GM21723 (cell line): ENCODE measurements at regions not wholly inside any gene's neighbourhood (a gene's known extent, or its start where the extent isn't known, plus 50 kb on each side); places are given as distances from the start of the nearest gene placed in this dataset.

Experiments used
- ATAC-seq: cut with Tn5 transposase; IDR thresholded peaks from one replicate; pipeline ENCODE4 v1.9.1; 2021; ENCODE audit warnings: mild to moderate bottlenecking, moderate library complexity; ENCODE audit not compliant: unreplicated experiment

DNA sequence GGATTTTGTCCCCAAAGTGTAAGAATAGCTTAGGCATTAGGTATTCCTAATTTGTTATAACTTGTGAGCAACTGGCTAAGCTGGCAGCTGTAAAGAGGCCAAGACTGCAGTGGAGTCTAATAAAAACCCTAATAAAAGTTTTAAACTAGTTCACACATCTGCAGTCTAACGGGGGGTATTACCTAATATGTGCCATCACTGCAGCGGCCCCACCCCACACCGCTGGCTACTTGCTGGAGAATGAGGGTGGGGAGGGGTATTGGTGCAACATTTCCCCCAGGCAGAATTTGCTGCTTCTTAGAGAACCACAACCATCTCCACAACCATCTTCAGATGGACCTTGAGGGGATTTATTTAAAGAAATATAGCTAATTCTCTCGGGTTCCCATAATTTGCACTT, 135.0 kb downstream of the ZC3H11B start:
- no peak for ATAC-seq

DNA sequence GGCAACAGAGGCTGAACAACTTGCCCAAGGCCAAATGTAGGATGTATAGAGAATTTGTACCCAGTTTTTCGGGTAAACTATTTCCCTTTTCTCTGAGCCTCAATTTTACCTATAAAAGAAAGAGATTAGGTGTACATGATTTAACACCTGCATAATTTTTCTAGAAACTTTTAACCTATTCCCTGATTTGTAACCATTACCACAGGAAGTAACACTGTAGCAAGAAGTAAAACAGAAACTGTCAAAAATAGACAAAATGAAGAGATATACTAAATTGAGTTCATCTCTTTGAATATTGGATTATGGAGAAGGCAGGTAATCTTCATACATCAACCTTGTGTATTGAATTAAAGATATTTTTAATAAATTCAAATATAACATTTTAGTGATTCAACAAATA, 136.2 kb downstream of the ZC3H11B start:
- peak; percentile 48 for ATAC-seq

DNA sequence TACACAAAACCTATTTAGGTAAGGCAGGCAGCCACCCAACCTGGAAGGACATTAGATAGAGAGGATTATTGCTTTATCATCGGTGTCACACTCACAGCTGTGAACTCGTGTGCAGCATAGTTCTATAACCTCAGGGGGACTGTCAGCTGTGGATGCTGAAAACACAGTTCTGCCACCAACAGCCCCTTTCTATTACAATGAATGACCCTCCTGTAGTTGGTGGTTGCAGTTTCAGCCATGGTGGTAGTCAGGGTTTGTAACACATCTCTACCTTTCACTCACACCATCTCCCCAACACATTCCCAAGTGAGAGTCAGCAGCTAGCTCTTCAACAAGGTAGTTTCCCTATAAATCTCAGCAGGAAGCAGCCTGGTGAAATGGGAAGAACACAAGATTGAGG, 136.8 kb downstream of the ZC3H11B start:
- ATAC-seq, result peak; percentile 77

DNA sequence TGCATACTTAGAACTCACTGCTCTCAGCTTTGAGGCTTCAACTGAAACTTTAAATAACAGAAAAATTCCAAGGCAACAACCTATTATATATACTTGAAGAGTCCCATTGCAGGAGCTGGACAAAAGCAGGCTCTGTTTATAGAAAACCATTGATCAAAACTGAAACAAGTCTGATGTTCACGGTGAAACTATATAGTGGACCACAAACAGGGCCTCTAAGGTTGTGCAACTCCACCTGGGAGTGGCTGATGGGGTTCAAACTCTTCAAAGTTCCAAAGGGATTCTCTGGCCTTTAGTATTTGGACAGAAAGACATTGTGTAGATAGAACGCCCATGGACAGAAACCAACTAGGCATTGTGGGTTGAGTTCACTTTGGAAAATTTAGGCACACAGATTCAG, 140.3 kb downstream of the ZC3H11B start:
- ATAC-seq, result no peak

DNA sequence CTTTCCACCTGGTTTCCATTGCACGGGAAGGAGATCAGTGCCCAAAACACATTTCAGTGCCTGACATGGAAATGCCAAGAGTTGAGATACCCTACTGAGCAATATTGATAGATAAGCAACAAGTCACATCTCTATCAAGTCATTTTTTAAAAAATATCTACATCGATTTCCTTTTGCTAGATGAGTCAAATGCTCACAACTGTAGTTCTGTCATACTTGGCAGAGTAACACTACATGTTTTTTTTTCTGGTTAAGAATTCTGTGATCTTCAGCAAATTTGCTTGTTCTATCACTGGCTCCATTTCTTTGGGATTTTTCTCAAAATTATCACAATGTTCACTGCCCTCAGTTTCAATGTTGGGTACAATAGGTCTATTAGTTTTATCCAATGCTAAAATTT, 145.4 kb downstream of the ZC3H11B start:
- ATAC-seq, result no peak

DNA sequence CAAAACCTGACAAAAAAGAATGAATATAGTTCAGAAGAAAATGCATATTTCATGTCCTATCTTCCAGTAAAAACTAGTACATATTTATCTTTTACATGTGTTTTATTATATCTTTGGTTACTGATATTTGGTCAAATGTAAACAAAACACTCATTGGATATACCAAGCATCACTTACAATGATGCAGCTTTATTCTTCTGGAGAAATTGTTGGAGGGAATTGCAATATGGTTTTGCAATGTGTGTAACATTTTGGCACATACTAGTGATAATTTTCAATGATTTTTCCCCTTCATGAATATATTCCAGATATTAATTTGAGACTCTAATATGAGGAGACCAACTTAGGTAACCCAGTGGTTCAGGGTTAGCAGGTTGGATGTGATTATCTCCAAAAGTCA, 146.1 kb downstream of the ZC3H11B start:
- no peak for ATAC-seq

DNA sequence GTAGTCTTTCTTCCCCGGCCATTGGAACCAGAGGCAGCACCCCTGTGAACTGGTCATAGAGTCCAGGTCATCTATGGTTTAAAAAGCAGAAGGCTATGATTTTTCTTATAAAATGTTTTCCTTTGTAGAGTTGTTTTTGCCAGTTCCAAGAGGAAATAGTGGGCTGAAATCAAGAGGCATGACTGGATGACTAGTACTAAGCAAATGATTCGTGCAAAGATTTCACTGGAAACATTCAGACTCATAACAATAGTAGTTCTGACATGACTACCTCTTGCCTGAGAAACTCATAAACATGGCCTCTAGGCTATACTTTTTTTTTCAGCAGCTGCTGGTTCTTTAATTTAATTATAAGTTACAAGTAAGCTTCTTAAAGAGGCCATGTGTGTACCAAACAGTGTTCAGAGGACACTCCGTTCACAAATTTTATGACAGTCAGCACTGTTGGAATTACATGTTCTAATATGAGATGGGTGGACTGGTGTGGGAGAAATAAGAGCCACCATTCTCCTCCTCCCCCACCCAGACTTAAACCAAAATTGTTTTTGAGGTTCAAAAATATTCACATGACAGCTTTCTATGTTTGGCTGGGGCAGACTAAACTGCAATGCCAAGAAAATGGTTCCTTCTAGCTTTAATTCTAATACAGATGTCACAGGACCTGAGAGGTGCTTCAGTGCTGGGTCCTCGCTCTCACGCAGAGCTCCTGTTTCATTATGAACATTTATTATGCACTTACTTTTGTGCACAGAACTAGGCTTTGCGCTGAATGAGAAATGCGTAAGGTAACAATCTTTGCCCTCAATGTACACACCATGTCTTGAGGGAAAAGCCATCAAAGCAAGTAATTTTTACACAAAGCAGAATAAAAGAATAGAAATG, 147.5 kb downstream of the ZC3H11B start:
- ATAC-seq, result peak; percentile 57

DNA sequence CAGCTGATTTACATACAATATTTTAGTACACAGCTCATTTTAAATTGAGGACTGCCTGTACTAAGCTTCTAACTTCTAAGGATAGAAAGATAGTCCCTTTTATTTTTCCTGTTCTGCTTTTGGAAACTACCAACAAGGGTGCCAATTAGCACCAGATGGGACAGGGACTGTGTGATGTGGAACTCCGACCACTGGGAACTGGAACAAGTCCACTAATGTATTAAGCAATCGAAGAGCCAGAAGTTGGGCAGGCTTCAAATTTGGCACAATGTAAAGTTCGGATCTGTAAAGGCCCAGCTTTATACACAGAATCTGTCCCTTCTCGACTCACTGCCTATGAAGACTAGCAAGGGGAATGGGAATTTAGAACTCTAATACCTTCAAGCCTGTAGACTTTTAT, 149.3 kb downstream of the ZC3H11B start:
- no peak for ATAC-seq

DNA sequence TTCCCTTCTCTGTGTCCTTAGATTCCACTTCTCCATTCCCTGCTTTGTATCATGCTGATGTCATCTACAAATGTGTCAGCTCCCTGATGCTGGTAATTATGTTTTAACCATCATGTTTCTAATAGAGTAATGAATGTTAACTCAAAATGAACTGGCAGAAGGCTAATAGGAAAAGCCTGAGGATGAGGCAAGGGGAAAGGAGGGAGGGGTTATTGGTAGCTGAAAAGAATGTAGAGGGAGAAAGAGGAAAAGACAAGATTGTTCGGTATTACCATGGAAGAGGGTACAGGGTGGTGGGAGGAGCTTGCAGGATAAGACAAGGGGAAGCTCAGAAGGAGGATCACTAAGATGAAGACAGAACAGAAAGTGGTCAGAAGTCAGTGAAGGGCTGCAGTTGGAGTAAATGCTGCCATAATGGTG, 150.9 kb downstream of the ZC3H11B start:
- no peak for ATAC-seq

DNA sequence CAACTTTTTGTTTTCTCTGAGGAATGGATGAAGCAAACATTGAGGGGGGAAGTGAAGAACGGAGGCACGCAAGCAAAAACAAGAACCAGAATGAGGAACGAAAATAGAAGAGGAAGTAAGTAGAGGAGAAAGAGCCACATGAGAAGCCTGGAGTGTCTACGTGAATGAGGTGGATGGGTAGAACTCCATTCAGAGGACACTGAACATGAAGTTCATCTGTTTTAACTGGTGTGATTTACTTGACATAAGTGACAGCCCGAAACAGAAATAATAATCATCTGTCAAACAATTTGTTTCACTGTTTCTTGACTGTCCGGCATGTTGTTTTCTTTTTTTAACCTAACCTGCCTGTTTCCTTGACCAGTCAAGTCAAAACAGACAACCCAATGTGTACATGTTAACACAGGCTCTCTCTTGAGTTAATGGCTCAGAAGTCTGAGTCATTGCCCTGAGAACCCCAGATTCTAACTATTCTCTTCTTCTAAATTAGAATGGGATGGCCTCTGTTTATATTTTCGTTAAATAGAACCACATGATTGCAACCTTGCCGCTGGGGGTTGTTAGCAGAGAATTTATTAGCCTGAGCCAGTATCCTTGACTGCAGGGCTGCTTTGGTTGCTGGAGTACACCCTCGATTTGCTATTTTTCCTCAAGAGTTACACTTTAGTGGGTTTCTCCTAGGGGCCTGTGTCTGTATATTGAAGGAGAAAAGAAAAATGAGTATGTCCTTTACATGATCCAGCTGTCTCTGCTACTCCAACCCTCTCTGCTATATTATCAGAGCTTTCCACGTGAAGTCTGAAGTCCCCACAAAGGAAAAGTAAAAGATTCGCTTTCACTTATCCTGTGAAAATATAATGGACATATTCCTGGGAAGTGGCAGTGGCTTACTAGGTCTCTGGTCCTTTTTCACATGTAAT, 151.7 kb downstream of the ZC3H11B start:
- ATAC-seq, result peak; percentile 89

DNA sequence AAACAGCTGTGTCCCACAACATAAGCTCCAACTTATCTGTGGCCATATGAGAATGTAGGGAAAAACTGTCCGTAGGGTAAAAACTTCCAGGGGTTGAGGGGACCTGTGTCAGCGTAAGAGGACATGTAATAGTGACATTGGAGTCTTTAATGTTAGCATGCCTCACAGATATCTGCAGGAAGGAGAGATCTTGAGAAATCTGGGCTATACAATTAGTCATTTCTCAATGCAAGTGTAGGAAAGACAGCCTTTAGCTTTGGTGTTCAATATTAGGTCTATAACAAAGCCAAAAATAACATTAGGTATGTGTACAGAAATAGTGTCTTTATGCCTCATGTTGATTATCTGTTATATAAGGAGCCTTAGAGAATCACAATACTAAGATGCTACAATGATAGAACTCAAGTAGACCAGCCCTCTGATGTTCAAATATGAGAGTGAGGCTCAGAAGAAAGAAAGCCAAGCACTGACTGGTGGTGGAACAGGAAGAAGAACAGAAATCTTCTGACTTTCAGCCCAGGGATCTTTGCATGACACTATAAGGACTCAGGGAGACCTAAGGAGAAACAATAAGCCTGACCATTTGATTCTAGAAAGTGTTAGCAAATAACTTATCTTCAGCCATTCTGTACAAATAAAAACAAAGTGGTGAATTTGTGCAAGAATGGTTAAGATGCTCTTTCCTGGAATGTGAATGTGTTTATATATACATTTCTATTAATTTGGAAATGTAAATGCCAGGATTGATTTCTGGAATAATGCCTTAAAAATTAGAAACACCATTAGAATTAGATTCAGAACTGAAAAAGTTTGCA, 152.6 kb downstream of the ZC3H11B start:
- peak; percentile 30 for ATAC-seq

DNA sequence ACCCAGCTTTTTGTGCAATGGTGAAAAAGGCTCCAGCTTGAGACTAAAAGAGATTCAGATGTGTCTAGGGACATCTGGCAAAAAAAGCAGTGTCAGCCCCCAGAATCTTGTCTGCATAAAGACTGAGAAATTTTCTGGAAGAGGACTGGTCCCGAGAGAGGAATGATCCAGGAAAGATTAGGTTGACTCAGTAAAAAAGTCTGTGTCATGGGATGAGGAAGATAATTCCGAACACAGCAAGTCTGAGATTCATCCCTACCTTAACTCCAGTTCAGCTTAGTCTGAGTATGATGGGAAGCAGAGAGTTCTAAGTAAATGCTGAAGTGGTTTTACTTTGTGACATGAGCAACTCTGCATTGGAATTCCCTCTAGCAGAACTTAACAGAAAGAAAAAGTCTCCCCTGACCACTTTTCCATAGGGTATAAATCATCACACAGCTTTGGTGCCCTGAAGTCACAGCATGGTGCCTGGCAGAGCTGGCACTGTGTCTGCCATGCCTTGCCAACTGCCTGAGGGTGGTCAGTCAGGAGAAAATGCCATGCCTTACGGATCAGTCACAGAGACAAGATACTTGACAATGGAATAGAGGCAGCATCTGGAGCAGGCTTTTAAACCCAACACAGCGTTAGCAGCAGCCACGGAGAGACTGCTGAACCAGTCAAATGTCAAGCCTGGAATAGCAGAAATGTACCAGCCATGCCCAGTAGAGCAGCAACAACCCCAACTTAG, 153.4 kb downstream of the ZC3H11B start:
- ATAC-seq, result no peak

DNA sequence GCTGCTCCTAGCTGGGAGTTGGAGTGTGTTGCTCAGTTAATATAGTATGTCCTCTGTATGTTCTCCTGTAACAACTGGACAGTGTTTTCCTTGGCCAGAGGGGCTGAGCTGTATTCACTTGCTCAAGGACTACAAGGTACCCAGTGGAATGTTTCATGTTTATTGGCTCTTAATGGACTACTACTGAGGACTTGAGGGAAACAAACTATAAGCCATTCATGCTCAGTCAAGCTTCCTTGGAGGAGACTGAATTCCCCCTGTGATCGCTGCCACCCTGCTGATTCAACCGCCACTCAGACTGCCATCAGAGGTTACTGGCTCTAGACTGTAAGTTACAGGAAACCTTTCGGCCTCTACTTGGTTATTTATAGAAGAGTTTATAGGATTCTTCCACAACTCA, 166.6 kb downstream of the ZC3H11B start:
- ATAC-seq, result no peak

DNA sequence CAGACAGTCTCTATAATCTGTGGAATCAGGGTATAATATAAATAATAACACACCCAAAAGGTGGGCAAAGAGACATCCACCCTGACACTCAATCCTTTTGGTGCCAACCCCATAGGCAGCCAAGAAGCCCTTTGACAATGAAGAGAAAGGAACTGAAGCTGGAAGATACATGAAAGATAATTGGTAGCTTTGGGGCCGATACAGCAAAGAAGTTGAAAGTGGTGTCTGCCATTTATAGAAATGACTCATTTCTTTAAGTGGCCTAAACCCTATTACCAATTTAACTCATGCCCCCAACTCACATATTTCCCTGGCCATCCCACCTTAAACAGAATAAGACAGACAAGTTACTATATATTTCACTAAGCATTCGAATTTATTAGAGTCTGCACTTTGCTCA, 167.0 kb downstream of the ZC3H11B start:
- no peak for ATAC-seq

DNA sequence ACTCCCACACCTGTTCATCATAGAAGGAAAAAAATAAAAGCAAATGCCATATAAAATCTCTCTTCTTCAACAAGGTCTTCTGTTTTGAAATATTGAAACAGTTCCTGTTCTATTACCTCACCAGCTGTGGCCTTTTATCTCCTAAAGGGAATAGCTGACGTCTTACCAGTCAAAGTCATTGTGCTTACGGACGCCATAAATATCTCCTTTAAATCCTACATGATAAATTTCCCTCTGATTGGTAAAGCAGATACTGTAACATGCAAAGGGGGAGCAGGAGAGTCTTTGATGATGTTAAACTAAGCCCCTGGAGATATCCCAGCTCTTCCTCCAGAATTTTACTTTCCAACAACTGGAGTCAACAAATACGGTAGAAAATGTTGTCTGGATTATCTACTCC, 168.4 kb downstream of the ZC3H11B start:
- no peak for ATAC-seq

DNA sequence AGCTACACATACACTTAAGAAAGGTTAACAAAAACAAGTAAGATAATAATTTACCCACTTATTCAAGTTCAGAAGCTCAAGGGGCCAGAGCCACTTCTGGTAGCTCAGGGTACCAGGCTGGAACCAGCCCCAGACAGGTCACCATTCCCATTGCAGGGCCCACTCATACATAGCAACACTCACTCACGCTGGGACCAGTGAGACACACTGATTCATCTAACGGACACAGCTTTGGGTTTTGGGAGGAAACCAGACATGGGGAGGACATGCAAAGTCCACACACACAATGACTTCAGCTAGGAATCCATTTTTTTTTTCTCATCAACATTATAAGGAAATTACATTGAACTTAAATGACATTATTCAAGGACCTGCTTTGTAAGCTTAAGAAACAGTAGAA, 169.1 kb downstream of the ZC3H11B start:
- no peak for ATAC-seq

DNA sequence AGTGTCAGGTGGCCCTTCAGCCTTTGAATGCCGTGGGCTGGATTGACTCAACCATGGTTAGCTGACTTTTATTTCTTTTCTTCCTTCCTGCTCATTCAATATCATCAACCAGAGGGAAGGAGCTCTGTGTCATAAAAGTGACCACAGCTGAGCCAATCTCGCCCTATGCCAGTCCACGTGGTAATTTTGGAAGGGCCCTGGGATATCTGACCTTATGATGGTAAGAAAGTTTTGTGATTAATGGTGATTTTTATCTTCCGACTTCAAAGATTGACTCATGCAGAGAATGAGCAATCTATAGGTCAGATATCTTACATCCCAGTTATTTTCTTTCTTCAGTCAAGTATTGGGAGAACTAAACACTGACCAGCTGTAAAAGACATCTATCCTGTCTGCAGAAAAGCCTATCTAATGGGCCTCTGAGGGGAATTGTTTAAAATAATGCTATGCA, 170.3 kb downstream of the ZC3H11B start:
- no peak for ATAC-seq

DNA sequence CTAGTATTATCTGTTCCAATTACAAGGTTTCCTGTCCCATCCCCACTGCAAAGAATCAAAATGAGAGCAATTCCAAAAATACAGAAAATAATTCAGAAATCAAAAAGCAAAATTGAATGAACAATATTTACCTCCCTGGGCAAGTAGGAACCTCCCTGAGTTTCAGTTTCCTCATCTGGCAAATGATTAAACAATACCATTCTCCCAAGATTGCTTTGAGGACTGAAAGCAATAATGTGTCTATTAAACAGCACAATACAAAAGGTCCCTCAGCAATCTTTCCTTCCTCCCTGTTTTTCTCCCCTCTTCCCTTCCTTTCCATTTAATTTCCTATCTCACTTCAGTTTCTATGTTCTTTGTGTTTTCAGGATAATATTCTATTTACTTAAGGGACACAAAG, 171.0 kb downstream of the ZC3H11B start:
- ATAC-seq, result no peak

DNA sequence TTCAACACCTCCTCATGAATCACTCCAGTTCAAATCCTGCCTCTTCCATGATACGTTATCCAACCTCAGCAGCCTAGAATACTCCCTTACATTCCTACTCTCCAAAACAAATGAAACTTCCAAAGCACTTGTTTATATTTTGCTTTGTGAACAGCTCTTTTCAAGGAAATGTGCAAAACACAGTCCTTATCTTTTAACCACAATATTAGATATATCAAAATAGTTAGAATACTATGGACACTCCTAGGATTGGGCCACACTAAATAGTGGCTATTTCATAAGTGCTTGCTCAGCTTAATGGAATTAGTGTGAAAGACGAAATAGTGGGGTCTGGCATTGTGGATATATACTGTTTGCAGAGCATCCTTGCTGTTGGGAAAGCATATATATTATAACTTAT, 173.5 kb downstream of the ZC3H11B start:
- ATAC-seq, result no peak

DNA sequence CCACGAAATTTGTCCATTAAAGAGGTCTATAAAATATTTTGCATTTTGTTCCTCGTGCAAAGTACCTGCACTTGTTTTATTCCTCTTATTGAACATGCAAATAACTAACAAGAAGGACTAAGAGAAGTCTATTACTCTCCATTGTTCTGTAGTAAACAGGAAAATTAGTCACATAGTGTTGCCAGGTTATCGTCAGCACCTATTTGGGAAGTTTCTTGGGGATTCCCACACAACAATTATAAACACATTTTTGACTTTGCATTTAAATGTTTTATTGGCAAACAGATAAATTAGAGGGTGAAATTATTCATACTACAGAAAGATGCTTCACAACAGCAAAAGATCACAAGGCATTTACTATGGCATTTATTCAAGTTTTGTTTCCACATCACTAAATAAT, 174.5 kb downstream of the ZC3H11B start:
- ATAC-seq, result no peak
